HK-2 (cell line): ENCODE measurements at regions not wholly inside any gene's neighbourhood (a gene's known extent, or its start where the extent isn't known, plus 50 kb on each side); places are given as distances from the start of the nearest gene placed in this dataset.
"Not testable (repeated sequence)": the region's sequence is repeated elsewhere in the genome, so short reads cannot be mapped to it uniquely, and the experiment has no call there.

ENCODE experiments used
- DNase-seq: peaks from one replicate; pipeline ENCODE4 v3.0.0-alpha.2; 2018; ENCODE audit not compliant: unreplicated experiment

DNA sequence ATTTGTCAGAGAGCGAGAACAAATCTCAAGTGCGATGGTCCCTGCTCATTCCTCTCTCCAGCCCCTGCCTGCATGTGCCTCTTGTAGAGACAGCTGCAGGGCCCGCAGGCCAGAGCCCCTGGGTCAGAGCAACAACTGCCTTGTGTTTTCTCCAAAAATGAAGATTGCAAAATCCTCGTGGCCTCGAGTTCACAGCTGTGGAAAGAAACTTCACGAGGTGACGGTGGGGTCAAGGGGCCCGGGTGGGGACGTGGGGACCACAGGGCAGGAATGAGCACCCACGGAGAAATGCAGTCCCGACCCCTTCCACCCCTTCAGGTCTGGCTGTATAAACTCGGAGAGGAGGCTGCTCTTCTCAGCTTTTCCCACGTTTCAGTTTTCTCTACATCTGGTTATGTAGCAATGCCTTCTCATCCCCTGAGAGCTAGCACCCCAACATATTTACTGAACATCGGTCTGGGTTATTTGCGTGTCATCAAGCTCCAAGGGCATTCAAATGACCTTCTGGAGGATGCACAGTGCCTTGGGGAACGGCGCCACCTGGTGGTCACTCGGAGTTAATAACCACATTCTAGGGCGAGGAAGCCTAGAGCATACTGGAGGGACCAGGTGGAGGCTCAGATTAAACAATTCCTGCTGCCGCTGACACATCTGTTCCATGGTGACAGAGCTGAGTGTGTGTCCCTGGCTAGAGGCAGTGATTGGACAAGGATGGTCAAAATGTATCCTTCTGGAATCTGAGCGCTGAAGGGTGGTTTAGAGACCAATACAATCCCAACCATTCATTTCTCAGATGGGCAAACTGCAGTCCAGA, 91.4 kb upstream of the CYRIA start:
- peak; percentile 74 for DNase-seq

- no peak for DNase-seq
Observed at GRCh38 chr2:16755442-16755841, 89.8 kb upstream of the CYRIA start.

GRCh38 chr2:16753025-16753424, 87.4 kb upstream of the CYRIA start:
- DNase-seq: not testable (repeated sequence)

DNA sequence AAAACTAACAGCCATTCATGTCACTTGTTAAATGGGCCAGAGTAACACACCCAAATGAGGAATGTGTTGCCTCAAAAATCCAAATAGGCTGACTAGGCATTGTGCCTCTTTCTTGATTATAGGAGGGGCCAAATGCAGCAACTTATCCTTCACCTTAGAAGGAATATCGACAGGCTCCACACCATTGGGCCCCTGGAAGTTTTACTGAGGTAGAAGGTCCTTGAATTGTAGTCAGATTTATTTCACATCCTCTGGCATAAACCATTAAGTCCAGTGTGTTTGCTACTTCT, 85.2 kb upstream of the CYRIA start:
- not testable (repeated sequence) for DNase-seq

GRCh38 chr2:16750175-16750924, 84.7 kb upstream of the CYRIA start:
- no peak for DNase-seq

- DNase-seq: not testable (repeated sequence)
Observed at GRCh38 chr2:16748511-16749266, 83.1 kb upstream of the CYRIA start.

- DNase-seq: no peak
Observed at GRCh38 chr2:16747689-16748088, 82.1 kb upstream of the CYRIA start.

GRCh38 chr2:16747257-16747656, 81.6 kb upstream of the CYRIA start:
- no peak for DNase-seq

GRCh38 chr2:16746833-16747232, 81.2 kb upstream of the CYRIA start:
- no peak for DNase-seq

- no peak for DNase-seq
Observed at GRCh38 chr2:16746329-16746728, 80.7 kb upstream of the CYRIA start.

DNA sequence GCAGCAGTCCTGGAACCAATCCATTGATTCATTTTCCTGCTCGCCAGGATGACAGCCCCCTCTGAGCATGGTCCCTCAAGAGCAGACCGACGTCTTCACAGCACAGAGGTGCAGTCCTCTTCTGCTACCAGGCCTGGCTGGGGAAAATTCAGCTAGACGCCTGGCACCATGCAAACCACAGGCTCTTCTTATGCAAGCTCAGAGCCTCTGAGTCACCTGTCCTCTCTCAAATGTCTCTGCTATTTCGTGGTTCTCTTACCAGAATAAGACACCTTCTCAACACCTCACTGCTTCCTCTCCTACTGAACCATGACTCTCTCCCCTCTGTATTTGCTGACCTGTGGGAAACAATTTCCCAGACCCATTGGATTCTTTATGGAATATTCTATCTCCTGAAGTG, 79.8 kb upstream of the CYRIA start:
- DNase-seq: peak; percentile 68

GRCh38 chr2:16744521-16744920, 78.9 kb upstream of the CYRIA start:
- no peak for DNase-seq

DNA sequence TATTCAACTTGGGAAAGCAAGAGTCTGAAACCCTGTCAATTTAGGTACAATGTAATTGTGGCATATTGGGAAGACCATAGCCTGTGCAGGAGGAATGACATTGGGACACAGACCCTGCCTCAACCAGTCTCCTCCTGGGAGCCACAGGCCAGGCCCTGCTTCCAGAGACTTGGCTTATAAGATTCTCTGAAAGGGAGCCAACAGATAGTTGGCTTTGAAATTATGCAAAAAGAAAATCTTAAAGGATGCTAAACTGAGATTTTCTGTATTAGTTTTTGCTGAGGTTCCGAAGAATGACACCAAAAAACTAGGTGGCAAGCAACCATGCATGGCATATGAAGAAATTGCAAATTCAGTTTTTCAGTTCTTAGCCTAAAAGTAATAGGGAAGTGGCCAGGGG, 76.4 kb upstream of the CYRIA start:
- no peak for DNase-seq

GRCh38 chr2:16741498-16741897, 75.9 kb upstream of the CYRIA start:
- no peak for DNase-seq

- DNase-seq: no peak
Observed at GRCh38 chr2:16739778-16740581, 74.3 kb upstream of the CYRIA start.

DNA sequence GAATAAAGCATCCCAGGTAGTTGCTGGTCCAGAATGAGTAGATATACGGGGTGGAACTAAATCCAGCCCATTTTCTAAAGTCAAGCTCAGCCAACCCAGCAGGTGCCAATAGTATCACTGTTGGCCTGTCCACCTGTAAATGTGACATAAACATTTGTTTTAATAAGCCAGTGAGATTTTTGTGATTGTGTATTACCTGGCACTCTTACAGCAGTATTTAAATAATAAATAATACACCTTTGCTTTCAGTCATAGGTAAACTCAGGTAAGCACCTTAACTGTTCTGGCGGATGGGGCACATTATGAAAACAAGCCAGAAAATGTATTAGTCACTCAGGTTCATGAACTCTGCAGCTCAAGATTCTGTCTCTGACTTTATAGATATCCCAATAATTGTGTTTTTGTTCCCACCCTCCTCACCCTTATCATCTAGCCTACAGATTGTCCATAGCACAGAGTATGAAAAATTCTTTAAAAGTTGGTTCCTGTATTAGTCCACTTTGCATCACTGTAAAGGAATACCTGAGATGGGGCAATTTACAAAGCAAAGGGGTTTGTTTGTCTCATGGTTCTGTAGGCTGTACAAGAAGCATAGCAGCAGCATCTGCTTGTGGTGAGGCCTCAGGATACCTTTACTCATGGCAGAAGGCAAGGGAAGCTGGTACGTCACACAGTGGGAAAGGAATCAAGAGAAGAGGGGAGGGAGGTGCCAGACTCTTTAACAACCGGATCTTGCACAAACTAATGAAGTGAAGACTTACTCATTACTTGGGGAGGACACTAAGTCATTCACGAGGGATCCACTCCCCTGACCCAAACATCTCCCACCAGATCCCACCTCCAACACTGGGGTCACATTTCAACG, 73.0 kb upstream of the CYRIA start:
- no peak for DNase-seq

DNA sequence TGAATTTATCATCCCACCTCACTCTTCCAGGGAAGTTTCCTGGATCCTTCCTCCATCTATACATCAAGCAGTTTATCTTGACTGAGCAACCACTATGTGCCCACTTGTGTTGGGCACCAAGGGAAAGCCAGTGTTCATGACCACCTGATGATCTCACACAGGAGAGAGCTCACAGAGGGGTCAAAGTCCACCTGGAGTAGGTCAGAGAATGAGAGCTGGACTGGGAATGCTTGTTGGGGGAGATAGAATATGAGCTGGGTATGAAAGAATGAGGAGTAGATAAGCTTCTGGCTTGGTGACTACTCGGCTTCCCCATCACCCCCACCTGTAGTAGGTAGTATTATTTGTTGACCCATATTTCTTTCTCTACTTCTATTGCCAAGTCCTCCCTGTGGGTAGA, 72.2 kb upstream of the CYRIA start:
- no peak for DNase-seq

DNA sequence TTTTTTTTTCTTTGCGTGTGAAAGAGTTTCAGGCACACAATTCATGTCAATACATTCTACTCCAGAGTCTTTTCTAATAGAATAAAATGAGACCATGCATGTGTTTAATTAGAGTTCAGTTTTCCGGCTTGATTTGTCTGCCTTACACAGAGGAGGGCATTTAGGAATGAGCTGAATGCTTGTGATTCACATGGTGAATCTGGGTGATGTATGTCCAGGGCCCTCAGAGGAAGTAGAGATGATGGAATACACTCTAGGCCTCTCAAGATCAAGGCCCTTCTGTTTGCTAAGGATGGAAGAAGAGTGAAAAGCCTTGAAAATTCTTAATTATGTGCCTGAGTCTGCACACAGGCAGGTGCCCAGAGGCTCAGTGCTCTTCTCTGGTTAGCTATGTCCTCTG, 71.0 kb upstream of the CYRIA start:
- DNase-seq: no peak

GRCh38 chr2:16729335-16729734, 63.7 kb upstream of the CYRIA start:
- DNase-seq: no peak

DNA sequence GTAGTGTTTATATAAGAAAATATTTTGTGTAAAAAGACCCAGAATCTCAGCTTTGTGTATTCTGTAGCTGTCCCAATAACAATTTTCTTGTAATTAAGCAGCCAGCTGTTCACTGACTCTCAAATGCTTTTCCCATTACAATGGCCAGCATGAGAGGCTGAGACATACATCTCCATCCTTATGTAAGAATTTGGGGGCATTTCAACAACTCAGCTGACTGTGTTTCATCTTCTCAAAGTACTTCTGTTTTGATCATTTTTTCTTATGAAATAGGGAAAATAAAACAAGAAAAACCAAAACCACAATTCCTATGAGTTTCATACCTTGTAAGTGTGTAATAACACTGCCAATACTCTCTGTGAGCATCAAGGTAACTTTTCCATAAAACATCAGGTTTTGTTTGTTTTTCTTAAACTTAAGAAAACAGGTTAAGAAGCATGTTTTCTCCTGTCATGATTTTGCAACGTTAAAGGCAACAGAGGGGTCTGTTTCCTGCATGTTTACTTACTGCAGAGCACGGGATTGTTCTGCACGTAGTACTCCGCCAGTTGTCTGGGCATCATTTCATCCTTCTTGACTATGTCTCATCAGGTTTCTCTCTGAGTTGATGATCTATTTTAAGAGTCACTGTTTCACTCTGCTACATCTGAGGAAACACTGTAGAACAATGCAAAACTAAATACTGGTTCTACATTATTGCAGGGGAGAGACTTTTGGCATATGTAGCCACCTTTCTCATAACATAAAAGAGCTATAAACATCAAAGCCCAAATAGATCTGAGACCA, 62.9 kb upstream of the CYRIA start:
- no peak for DNase-seq
